Stimulated activated CD4-positive, alpha-beta T cell treated with anti-CD3 and anti-CD28 coated beads, Interleukin-4, amount 100 ng/mL, for 4 hours (primary cell): ENCODE measurements at regions not wholly inside any gene's neighbourhood (a gene's known extent, or its start where the extent isn't known, plus 50 kb on each side); places are given as distances from the start of the nearest gene placed in this dataset.
"Not testable (repeated sequence)": the region's sequence is repeated elsewhere in the genome, so short reads cannot be mapped to it uniquely, and the experiment has no call there.

Experiments used
- DNase-seq, 2 experiments: peaks; one replicate each; pipeline ENCODE4 v3.0.0-alpha.2; 2020

GRCh38 chr12:72723732-72724131, 451.6 kb downstream of the TRHDE start:
- no peak for DNase-seq

GRCh38 chr12:72729451-72730010, 457.4 kb downstream of the TRHDE start:
- no peak for DNase-seq

GRCh38 chr12:72734581-72734980, 462.4 kb downstream of the TRHDE start:
- DNase-seq: no peak

DNA sequence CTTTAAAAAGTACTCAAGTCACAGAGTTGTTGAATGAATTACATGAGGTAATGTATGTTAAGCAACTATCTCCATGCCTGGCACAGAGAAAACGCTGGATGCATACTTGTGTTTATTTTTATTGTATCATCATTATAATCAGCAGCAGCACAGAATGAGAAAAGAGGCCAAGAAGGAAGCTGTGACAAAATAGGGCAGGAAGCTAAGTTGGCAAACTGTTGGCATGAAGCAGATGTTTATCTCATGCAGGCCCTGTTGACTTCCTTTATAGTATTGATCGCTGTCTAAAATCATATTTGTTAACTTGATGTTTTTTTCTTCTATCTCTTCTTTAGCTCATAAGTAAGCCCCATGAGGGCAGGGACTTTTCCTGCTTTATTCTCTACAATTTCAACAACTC, 466.6 kb downstream of the TRHDE start:
- no peak for DNase-seq

DNA sequence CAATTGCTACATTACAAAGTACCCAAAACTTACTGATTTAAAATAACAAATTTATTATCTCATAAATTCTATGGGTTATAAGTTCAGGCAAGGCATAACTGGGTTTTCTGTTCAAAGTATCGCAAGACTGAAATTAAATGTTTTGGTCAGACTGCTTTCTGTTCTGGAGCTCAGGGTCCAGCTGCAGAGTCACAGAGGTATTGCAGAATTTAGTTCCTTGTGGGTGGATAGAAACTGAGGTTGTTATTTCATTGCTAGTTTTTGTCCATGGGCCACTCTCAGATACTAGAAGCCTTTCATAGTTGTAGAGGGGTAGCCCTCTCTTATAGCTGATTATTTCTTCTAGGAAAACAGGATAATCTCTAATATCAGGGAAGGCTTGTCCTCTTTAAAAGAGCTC, 467.9 kb downstream of the TRHDE start:
- DNase-seq: no peak

DNA sequence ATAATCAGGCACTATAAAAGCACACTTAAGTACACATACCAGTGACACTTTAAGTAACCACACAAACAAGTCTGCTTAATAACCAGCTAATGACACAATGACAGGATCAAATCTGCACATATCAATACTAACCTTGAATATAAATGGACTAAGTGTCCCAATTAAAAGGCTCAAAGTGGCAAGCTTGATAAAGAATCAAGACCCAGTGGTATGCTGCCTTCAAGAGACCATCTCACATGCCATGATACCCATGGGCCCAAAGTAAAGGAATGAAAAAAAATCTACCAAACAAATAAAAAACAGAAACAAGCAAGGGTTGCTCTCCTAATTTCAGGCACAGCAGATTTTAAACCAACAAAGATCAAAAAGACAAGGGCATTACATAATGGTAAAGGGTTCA, 470.4 kb downstream of the TRHDE start:
- DNase-seq: no peak

- no peak for DNase-seq
Measured at GRCh38 chr12:72746048-72746447, 473.9 kb downstream of the TRHDE start.

DNA sequence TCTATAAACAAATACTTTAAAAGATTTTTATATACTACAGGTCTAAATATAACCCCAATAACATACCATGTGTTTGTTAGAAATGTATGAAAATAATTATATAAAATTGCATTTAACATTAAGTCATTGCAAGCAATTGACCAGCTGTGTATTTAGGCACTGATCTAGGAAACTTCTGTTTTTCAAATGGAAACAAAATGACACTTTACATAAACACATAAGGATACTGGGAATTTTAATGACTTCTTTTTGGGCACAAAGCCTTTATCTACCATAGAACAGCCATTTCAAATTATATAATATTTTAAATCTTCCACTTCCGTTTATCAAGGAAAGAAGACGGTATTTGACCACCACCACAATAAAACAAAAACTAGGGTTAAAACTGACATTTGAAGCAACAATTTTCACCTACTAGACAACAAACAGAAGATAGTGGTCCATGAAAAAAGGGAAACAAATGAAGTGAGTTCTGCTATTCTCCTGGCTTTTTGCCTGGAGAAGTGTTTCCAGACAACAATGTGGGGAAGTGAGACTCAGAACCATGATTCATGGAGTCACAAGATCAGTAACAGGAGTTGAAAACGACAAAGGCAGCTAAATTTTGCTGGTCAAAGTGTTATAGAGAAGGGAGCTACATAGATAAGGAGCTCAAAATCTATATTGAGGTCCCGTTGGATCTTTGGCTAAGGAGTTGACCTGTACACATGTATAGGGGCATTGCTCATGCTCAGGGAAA, 475.1 kb downstream of the TRHDE start:
- no peak for DNase-seq

DNA sequence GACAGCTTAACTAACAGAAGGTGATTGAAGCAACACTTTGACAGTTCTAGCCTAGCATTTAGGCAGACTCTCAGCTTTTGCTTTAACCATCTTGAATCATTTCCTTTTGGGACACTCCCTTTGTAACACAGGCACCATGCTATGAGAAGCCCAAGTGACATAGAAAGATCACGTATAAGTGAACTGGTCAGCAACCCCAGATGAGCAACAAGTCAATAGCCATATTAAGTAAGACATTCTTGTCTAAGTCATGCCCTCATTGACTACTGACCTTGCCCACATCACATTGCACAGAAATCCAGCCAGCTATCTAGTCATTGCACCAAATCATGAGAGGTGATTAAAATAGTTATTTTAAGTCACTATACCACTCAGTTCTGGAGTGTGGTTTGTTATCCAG, 476.8 kb downstream of the TRHDE start:
- DNase-seq: no peak

DNA sequence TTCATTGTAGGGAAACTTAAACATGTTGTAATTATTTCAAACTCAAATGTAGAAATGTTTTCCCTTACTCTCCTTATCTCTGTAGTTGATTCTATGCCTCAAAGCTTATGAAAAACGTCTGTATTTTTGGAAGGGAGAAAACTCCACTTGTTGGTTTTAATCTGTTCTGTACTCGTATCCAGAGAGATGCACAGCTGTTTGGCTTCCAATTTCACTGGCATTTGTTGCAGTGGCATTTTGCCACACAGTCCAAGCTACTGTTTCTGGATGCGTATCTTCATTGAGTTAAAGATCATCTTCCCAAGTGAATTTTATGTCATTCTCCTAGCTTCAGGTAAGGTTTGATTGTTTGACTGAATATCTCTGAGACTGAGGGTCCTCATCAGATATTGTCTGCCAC, 481.4 kb downstream of the TRHDE start:
- DNase-seq: no peak

DNA sequence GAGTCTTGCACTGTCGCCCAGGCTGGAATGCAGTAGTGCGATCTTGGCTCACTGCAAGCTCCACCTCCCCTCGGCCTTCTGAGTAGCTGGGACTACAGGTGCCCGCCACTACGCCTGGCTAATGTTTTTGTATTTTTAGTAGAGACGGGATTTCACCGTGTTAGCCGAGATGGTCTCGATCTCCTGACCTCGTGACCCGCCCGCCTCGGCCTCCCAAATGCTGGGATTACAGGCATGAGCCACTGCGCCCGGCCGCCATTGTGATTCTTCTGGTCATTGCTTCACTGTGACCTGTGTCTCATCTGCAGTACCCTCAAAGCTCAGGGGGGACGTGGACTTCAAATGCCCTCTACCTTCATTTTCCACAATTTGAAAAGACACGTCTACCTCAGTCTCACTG, 481.9 kb downstream of the TRHDE start:
- DNase-seq: not testable (repeated sequence)

DNA sequence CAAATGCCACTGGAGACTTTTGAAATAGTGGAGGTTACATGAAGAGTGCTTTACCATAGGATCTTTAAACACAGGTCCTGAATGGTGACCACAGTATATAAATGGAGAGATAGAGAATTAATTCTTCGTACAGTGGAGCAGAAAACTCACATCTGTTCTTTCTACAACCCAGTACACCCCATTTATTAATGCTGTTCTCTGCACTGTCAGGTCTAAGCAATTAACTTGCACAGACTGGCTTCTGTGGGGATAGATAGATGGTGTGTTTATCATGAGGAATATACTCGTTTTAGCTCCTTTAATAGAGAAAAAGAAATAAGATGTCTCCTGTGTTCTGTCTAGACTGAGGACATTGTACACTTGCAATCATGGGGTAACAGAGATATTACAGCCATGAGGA, 494.3 kb downstream of the TRHDE start:
- no peak for DNase-seq

DNA sequence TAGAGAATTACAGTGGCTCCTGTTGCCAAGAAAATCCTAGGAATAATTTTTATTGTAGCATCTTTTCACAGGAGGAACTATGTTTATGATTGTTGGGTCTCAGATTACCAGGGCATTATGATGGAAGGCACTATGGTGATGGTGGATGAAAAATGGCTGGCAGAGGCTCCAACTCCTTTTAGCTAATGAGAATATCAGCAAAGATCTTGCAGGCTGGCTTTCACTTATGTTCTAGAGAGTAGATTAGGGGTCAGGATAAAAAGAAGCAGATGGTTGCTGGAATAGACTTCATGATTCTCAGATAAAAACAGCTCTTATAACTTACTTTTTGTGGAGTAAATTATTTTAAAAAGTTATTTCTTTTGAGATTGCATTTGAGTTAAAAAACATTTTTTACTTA, 501.9 kb downstream of the TRHDE start:
- no peak for DNase-seq

DNA sequence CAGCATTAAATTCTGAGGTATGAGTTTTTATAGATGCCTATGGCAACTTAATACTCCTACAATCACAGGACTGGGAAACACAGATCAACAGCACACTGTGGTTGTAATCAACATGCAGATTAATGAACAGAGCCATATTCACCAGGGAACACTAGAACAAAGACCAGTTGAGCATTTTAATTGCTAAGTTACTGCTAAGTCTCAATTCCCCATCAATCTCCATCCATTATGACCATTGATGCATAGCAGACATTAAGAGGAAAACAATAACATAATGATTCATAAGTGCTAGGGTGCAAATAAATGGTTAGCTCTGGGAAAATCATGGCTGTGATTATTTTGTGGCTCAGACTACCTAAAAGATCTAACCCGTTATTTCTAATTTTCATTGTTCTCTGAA, 505.6 kb downstream of the TRHDE start:
- no peak for DNase-seq

GRCh38 chr12:72790273-72790672, 518.1 kb downstream of the TRHDE start:
- DNase-seq: no peak

GRCh38 chr12:72792889-72793288, 520.7 kb downstream of the TRHDE start:
- DNase-seq: no peak

DNA sequence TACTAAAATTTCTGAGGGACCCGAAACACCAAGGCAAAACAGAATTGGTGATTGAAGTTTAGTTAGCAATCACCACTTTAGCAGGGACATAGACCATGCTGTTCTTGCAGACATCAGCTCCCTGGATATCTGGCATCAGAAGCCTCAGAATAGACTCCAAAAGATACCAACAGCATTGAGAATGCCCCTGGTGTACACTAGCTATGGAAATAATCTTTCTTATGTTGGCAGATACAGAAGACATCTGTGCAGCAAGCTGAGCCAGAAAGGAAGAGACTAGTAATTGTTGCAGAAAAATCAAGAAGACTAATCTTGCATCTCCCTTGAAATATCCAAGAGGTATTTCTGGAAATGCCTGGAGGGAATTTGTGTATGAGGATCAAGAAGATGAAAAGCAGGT, 521.6 kb downstream of the TRHDE start:
- no peak for DNase-seq

DNA sequence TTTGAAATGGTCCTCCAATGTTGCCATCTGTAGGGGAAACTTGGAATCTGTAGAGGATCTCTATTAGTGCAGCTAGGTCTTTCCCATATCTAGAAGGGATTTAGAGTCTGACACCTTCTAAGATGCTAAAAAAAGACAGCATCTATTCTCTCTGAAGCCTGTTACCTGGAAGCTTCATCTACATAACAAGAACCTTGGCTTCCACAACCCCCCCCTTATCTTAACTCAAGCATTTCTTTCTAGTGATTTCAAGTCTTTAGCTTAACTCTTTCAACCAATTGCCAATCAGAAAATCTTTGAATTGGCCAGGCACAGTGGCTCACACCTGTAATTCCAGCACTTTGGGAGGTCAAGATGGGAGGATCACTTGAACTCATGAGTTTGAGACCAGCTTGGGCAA, 543.3 kb downstream of the TRHDE start:
- no peak for DNase-seq

- no peak for DNase-seq
Measured at GRCh38 chr12:72828662-72829324, 556.6 kb downstream of the TRHDE start.

DNA sequence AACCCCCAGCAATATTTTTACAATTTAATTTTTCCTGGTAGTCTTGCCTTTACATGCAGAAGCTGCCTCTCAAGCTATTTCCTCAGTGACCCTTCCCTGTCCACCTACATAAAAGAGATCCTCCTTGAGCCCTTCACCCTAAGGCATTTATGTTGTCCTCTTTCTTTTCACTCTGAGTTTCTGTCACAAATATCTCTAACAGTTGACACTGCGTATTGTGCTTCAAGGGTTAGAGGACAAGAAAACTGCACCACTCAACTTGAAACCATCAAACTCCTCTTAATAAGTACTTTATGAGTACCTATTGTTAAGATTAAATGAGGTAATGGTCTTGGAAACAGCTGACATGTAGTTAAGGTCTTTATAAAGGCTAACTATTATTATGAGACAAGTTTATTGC, 557.7 kb downstream of the TRHDE start:
- no peak for DNase-seq

GRCh38 chr12:72832024-72832423, 559.9 kb downstream of the TRHDE start:
- no peak for DNase-seq

DNA sequence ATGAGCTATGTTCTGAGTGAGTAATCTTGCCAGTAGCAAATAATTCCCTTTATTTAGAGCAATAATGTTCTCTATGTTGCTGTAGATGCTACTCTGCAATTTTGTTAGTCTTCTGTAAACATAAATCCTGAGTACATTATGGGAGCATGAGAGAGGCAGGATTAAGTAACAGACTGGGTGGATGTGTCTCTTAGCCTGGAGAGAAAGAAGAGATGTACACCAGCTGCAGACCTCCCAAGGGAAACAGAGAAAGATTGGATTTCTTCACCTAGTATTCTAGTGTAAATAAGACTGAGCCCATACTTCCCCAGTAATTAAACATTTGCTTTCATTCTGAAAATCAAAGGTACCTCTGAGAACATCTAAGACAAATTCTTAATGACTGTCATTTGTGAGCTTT, 564.0 kb downstream of the TRHDE start:
- no peak for DNase-seq

DNA sequence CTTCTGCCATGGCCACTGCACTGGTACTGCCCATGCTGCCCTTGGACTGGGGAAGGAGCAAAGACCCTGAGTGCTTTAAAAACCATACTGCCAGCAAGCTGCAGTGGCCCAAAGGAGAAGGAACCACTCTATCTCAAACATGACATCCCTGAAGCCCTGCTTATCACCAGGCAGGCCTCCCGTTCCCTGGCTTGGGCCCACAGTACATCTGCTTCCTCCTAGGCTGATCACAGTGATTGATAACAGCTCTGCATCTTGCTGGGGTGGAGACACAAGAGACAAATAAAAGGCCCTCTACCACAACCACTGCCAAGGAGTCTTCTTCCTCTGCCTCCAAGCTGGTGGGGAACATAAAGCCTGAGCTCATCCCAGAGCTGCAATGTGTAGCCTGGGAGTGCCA, 567.5 kb downstream of the TRHDE start:
- DNase-seq: no peak

- DNase-seq: no peak
Measured at GRCh38 chr12:72863671-72864070, 591.5 kb downstream of the TRHDE start.

DNA sequence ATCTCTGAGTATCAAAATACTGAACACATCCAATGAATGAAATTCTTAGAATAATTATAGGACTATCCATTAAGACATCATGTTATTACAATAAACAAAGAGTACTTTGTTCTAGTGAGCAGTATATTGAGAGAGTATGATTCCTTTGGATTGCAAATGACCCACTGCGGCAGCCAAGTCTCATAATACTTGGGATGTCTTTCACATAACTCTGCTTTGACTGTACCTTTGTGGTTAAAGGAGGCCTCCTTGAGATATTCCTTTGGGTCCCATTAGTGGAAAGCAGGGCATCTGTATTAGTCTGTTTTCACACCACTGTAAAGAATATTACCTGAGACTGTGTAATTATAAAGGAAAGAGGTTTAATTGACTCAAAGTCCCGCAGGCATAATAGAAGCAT, 593.8 kb downstream of the TRHDE start:
- no peak for DNase-seq
